HG03520 (cell line): ENCODE measurements at regions not wholly inside any gene's neighbourhood (a gene's known extent, or its start where the extent isn't known, plus 50 kb on each side); places are given as distances from the start of the nearest gene placed in this dataset.

ENCODE experiments used
- ATAC-seq: cut with Tn5 transposase; IDR thresholded peaks from one replicate; pipeline ENCODE4 v1.9.1; 2021; ENCODE audit warnings: mild to moderate bottlenecking, moderate library complexity; ENCODE audit not compliant: unreplicated experiment

DNA sequence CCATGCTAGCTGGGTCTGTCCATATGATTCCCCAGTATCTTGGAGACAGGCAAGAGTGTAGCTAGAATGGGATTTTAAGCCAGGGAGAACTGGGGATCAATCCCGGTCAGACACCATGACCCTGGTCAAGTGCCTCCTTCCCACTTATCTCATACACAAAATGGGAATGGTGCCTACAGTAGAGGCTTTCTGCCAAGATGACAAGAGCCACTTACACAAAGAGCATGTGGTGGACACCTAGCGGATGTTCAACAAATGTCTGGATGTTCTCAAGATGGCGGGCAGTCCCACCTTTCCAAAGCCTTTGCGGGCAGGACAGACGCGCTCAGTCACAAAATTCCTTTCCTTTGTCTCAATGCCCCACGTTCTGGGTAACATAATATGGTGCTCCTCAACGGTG, 57.3 kb downstream of the MAF start:
- ATAC-seq = no peak

DNA sequence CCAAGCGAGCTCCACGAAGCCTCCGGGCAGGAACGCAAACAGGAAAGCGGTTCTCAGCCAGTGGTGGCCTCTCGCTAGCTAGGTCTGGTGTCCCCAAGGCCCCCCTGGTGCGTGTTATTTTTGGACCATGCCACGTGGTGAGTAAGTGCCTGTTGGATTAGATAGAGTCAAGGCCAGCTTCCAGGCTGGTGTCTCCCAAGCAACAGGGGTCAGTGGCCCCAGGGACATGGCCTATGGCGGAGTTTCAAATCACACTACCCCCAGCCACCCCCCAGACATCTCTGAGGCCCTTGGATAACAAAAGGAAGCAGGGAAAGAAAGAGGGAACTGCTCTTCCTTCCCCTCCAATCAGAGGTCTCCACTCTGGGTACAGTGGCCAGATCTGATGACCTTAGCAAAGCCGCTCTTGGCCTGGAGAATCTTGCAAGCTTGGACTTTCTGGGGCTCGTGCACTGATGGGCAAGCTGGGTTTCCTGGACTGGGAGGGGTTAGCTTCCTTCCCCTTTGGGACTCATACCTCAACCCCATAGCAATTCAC, 58.2 kb downstream of the MAF start:
- no peak for ATAC-seq

DNA sequence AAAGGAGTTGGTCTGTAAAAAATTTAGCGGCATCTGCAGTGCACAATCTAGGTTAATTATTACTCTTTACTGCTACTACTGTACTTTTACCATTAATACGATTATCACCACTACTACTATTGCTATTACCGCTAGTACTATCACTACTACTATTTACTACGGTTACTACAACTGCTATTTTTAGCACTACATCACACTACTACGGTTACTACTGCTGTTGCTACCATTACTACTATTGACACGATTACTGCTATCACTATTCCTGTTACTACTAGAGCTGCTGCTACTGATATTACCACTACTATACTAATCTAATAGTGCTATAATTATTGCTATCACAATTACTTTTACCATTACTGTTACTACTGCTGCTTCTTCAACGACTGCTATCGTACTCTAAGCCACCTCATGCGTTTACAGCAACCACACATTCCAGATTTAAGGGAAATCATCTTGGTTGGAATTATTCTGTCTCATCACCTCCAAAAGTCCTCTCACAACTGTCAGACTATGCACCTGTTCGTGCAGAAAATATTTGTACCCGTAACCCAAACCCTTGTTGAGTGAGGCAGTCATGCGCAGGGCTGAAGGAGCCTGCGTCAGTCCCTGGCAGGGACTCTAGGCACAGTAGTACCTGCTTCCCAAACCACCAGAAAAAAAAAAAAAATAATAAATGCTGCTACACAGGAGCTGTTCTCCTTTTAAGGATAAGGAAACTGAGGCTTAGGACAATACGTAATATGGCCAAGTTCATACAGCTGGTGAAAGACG, 59.5 kb downstream of the MAF start:
- ATAC-seq = no peak

DNA sequence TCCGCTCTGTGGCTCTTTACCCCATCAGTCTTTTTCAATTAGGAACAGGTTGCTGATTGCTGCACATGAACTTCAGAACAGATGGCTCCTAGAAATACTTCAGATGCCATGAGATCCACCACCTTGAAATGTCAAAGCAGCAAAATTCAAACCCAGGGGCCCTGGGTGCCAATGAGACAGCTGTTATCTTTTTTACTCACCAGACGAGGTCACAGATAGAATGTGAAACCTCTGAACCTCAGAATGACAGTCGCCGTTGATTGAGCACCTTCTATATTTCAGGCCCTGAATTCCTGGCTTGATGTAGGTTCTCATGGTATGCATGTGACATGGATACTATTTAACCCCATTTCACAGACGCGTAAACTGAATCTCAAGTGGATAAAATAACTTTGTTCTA, 63.0 kb downstream of the MAF start:
- no peak for ATAC-seq

DNA sequence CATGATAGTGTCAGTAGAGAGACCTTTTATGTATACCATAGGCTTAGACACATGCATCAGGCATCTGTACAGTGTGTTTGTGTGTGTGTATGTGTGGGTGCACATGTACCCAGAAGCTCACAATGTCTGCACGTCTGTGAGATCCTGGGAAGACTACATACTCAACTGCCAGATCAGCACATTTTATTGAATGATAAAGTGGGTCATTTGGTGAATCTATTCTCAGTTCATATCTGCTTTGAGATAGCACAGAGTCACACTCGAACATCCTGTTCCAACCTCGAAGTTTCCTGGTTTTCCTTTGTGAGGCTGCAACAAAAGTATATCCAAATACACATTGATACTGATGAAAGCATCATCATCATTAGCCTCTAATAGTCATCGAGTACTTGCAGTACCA, 63.6 kb downstream of the MAF start:
- ATAC-seq = no peak

DNA sequence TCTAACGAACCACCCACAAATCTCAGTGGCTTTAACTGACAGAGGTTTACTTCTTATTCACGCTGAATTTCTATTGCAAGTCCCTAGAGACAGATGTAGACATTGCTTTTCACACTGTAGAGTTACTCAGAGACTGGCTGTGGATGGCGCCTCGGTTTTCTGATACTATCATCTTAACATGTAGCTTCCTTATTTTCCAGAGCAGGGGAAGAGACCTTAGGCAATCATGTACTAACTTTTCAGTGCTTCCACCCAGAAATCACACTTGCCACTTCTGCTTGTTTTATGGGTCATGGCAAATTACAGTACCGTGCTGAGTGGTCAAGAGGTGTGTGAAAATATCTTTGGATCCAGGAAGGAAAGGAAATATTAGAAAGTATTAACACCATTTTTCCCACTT, 65.4 kb downstream of the MAF start:
- ATAC-seq = no peak

DNA sequence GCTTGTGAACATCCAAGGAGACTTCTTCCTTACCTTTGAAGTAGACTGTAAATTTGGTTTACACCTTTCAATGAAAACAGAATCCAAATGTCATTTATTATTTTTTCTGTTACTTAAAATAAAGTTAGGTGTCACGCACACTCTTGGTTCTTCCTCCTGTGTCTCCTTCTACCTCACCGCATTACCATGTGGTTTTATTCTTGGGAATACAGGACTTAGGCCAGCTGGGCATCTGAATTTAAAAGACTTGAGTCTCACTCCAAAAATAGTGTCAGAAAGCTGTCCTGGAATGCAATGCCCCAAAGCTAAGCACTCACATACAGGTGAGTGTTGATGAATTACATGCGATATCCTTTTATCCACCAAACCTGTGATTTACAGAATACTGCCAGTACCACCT, 66.4 kb downstream of the MAF start:
- ATAC-seq = no peak

DNA sequence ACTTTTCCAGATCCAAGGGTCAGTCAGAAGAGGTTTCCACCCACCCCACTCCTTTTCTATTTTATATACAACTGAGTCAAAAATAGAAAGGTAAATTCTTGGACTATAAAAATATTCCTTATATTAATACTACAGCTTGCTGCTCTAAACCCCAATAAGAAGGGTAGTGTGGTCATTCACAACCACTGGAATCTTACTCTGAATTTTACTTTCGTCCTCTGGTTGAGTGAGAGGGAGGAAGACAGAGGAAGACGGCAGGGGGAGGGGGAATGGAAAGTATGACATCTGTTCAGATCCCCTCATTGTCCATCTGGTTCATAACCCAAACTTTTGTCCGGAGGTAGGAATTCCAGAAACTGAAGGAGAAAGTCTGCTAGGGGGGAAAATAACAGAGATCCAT, 67.2 kb downstream of the MAF start:
- ATAC-seq = no peak

DNA sequence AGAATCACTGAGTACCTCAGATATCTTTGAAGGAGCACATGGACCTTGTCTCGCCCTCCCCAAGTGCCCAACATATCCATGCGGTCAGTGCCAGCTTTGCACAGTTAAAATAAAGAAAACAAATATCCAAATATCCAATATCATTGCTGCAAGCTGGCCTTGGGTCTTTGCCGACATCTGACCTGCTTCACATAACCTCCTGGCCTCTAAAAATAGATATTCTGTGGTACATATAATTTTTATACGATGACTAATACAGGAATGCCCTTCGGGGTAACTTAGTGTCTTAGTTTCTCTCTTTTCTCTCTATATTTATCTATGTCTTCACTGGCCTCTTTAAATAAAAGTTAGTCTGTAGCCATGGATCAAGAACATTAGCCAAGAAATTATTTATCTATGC, 67.8 kb downstream of the MAF start:
- no peak for ATAC-seq

DNA sequence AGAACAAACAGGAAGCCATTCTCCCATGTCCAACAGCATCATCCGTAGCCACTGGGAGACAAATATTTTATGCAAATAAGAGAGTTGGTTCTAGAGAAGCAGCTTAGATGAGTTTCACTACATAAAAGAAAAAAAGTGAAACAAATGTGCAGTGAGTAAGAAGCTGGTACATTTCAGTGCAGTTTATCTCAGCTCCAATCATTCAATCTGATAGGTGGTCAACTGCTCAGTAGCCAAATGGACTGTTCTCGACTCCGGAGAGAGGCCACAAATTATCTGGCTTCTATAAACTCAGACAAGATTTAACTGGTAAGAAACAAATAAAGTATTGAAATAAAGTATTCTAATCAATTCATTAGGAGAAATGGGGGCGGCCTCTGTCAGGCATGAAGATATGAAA, 68.3 kb downstream of the MAF start:
- no peak for ATAC-seq

DNA sequence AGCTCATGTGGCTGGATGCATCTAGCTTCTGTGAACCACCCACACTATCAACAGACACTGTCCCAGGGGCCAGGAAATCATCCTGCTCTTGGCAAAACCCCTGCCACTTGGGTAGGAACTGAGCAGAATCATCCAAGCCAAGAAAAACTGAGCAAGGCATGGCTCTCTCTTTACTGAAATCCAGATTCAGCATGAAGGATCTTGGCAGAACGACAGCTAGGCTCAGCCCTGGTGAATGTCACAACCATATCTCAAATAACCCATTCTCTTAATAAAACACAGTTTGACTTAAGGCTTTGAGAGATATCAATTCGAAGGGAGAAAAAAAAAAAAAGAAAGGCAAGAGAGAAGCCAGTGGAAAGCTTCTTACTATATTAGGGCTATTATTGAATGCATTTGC, 72.2 kb downstream of the MAF start:
- no peak for ATAC-seq

DNA sequence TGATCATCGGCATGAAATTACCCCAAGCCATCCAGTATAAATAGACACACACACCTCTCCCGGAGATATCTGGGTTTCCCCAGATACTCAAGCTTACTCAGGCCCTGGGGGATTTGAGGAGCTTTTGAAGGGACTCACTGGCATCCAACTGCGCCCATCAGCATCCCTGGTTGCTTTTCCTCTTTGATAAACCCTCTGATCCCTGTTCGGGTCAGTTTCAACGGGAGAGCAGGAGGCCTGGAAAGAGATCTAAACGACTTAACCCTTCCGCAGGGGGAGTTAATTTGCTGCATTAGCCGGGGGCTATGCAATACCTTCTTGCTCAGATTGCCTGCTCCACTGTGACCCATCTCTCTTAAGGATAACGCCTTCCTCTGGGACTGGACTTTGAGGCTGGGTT, 76.6 kb downstream of the MAF start:
- no peak for ATAC-seq

DNA sequence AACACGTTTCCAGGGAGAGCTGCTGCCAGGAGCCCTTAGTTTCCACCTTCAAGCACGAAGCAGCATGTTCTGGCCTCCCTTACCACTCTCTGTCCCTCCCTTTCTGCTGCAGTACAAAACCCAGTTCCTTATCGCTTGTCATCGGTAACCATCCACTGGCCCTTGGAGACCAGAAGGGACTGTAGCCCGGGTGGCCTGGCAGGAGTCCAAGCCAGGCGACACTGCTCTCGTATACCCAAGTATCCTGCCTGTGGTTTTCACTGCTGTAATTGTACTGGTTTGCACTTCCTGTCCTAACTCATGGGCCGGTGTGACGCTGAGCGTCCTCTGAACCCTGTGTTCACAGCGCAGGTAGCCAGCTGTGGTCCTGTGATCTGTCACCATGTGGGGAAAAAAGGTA, 81.1 kb downstream of the MAF start:
- no peak for ATAC-seq

DNA sequence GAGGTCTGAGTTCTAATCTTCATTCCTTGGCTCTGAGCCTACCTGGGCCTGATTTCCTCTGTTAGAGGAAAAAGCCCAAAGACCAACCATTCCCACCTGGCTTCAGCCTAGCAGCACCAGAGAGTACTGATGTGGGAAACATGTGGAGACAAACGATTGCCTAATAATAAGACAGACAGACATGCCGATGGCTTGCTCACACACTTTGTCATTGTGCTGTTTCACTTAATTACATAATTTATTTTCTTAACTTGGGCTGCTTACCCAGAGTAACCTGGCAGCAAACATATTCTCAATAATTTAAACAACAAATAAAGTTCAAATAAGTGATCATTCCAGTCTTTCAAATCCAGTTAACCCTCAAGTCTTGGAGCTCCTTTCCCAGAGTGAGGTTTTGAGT, 83.4 kb downstream of the MAF start:
- ATAC-seq = no peak

DNA sequence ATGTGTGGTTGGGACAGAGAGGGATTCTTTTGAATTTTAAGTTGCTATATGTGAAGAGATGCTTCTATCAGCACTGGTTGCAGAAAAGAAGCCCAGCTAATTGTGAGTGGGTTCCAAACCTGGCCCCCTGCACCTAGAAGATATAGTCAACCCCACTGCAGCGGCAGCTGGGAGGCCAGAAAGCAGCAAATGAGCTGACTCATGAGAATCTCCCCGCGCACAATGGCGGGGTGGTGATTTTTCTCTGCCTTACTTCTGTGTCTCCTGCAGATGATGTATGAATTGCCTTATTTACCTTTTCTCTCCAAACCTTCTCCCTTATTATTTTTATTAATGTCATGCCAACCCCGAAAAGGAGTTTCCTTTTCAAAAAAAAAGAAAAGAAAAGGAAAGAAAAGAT, 89.7 kb downstream of the MAF start:
- ATAC-seq = no peak

DNA sequence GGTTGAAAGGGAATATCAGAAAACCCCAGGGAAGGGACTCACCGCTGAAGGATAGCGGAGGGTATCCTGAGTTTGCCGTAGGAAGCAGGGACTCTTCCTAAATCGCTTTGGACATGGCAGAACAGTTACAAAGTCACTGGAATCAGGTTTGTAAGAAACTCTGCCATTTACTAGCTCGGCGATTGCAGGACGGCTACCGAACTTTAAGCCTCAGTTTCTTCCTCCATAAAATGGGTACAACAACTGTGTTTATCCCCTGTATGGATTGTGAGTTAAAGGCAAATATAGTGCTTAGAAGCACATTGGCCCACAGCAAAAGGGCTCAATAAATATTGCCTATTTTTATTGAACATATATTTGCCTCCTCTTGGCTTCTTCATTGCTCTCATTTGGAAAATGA, 90.6 kb downstream of the MAF start:
- ATAC-seq = no peak

DNA sequence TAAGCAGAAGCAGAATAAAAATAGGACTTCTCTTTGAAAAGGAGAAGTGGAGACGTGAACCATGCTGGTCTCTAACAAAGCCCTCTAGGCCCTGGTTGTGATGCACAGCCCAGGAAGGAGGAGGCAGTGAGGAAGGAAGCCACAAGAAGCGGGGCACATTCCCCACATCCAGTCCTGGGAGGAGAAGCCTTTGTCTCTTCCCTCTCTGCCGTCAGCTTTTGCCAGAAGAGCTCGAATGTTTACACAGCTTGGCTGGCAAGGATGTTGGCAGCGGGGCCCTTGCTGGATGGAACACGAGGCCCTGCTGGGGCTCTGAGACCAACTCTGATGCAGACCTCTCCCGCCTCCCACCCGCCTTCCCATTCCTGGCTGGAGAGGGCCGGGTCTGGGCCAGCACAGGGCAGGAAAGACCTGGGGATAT, 91.3 kb downstream of the MAF start:
- no peak for ATAC-seq

DNA sequence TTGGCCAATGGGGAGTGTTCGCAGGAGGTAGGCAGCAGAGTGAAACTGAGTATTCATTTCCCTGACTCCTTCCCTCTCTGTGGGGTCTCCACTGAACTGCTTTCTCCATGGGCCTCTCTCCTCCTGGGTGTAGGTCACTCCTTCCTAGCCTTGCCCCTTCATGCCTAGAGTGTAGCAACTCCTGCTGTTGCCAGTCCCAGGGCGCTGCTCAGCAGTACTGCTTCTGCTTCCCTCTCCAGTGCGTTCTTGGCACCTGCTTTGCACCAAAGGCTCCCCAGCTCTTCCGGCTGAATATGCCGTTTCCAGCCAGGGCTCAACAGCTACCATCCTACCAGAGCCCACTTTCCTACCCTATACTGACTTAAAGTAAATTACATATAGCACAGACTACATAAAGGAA, 92.2 kb downstream of the MAF start:
- ATAC-seq = no peak

DNA sequence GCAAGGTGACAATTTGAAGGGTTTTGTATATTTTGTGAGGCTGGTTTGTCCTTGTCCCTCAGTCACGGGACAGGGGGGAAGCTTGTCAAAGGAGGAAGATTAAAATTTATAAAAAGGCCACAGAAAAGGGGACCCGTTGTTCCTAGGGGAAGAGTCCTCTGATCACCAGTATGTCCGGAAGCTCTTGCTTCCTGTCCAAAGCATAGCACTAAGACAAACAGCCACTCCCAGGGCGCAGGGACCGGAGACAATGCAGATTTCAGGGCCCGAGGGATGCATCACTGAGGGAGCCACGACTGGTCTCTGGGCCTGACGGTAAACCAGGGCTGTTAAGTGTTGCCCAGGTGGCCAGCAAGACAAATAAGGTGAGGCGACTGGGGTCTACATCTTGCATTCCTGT, 95.2 kb downstream of the MAF start:
- no peak for ATAC-seq

DNA sequence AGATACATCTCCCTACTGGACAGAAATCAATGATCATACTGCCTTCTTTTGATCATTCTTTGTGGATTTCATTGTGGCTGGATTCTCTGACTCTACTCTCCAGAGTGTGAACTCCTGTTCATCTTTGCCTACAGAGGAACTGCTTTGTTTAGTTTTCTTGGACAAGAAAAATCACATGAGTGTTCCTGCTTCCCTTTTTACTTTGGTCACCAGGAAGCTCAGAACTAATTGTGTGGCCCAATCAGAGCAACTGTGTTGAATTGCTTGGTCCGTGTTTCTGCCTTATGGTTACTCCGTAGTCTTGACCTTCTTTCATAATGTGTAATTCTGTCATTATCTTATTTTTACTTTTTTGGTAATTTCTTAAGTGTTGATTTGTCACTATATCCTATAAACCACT, 97.0 kb downstream of the MAF start:
- ATAC-seq = no peak

DNA sequence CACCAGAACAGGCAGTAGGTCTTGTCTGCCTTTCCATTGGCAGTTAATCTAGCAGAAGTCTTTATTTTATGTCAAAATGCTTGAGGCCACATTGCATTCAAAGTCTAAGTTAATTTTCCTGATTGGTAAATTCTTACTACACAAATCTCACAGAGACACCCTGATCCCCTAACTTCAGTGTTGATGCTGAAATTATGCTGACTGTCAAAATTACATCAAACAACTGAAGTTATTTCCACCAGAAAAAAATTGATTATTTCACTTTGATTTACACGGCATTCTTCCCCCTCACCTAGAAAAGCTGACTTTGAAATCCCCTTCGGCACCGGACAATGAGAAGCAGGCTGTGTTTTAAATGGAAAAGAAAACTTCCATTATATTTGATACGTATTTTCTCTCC, 99.1 kb downstream of the MAF start:
- no peak for ATAC-seq

DNA sequence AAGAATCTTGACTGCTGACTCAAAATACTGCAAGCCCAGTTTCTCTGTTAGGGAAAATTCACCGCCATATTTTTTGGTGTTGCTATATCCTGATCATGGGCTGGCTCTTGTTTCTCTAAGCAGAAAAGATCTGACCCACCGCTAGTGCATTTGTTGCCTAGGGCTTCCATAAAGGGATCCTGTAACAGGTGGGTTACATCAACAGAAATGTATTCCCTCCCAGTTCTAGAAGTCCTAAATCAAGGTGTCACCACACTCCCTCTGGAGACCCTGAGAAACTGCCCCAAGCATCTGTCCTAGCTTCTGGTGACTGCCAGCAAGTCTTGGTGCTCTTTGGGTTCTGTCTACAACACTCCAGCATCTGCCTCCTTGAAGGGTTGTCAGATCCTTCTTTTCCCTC, 99.7 kb downstream of the MAF start:
- no peak for ATAC-seq

DNA sequence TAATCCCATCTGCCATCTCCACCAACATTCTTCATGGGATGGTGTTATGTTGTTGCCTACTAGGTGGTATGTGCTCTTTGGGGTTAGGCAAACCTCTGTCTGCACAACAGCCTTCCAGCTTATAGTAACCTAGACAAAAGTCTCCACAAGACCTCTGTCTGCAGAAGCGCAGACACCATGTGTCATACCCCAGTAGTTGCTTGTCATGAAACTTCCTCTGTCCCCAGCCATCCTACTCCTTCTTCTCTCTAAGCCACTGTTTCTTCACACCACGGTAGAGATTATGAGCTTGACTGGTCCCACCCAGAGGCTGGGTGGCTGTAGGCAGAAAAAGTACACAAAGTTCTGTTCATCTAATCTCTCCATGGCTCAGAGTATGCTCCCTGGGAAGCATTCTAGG, 100.3 kb downstream of the MAF start:
- no peak for ATAC-seq
